OCI-LY3 (cell line): ENCODE measurements at regions not wholly inside any gene's neighbourhood (a gene's known extent, or its start where the extent isn't known, plus 50 kb on each side); places are given as distances from the start of the nearest gene placed in this dataset.

Experiments
- H2AFZ ChIP-seq: fragments of 200-600, 300-600 bp; shearing (Covaris generic); 2 replicates; pipeline ENCODE4 v1.6.0; 2014; ENCODE audit warnings: antibody characterized with exemption, low read depth, low read length
- H3K27ac ChIP-seq: fragments of 200-600, 300-600 bp; sonication (generic); 2 replicates; pipeline ENCODE4 v1.5.1; 2014; ENCODE audit warnings: mild to moderate bottlenecking, low read length, moderate library complexity, mixed read lengths
- H3K27me3 ChIP-seq: fragments of 200-600, 300-600 bp; sonication (generic); 2 replicates; pipeline ENCODE4 v1.6.1; 2014; ENCODE audit warnings: low read depth, low read length, mixed read lengths
- H3K36me3 ChIP-seq: fragments of 200-600, 300-600 bp; sonication (generic); replicated peaks from 2 replicates; pipeline ENCODE3; 2014; ENCODE audit warnings: low read depth, low read length, mixed read lengths
- H3K4me1 ChIP-seq: fragments of 300-600, 200-600 bp; sonication (generic); 2 replicates; pipeline ENCODE4 v1.6.1; 2014; ENCODE audit warnings: low read length, mixed read lengths
- H3K4me2 ChIP-seq: fragments of 200-600, 300-600 bp; sonication (generic); 2 replicates; pipeline ENCODE4 v1.6.1; 2014; ENCODE audit warnings: low read length, mixed read lengths
- H3K4me3 ChIP-seq: fragments of 300-600, 200-600 bp; sonication (generic); 2 replicates; pipeline ENCODE4 v1.5.1; 2014; ENCODE audit warnings: antibody characterized with exemption, mild to moderate bottlenecking, low read length, moderate library complexity
- H3K79me2 ChIP-seq: fragments of 300-600, 200-600 bp; shearing (Covaris generic); 2 replicates; pipeline ENCODE4 v1.6.1; 2014; ENCODE audit warnings: mild to moderate bottlenecking, low read length, mixed read lengths
- H3K9ac ChIP-seq: fragments of 300-600, 200-600 bp; shearing (Covaris generic); 2 replicates; pipeline ENCODE4 v1.6.0; 2014; ENCODE audit warnings: mild to moderate bottlenecking, low read length, moderate library complexity
- H3K9me3 ChIP-seq: fragments of 200-600, 300-600 bp; shearing (Covaris generic); 2 replicates; pipeline ENCODE4 v1.6.1; 2014; ENCODE audit warnings: low read length, mixed read lengths; ENCODE audit not compliant: insufficient read depth
- H4K20me1 ChIP-seq: fragments of 200-600, 300-600 bp; sonication (generic); 2 replicates; pipeline ENCODE4 v1.6.1; 2016; ENCODE audit warnings: low read length, mixed read lengths; ENCODE audit not compliant: insufficient read depth
- CTCF ChIP-seq: fragments of 200-600, 300-600 bp; sonication (generic); IDR thresholded peaks from 2 replicates; pipeline ENCODE4 v1.5.1; 2014; ENCODE audit warnings: antibody characterized with exemption, low read length, low read depth
- EZH2phosphoT487 ChIP-seq: fragments of 200-600 bp; shearing (Covaris generic); IDR thresholded peaks from 2 replicates; pipeline ENCODE4 v1.6.1; 2018; ENCODE audit warnings: antibody characterized with exemption, mixed run types, low read depth

- no peak overlapping the region for H3K27ac ChIP-seq
- no peak overlapping the region for H3K4me2 ChIP-seq
- no peaks in the 10 kb centered on the region for H3K36me3 ChIP-seq
- no peaks in the 10 kb centered on the region for H4K20me1 ChIP-seq
- H3K9me3 ChIP-seq, result no peaks in the 10 kb centered on the region
- no peak overlapping the region for H2AFZ ChIP-seq
- H3K4me1 ChIP-seq, result no peaks in the 10 kb centered on the region
- H3K4me3 ChIP-seq, result no peak overlapping the region
- no peak overlapping the region for H3K9ac ChIP-seq
- no peaks in the 10 kb centered on the region for H3K79me2 ChIP-seq
- peaks cover 16% of the 10 kb centered on the region for H3K27me3 ChIP-seq
- TF ChIP-seq CTCF, result no peak
- no peak for TF ChIP-seq EZH2phosphoT487
Measured at GRCh38 chr14:98858158-98858557, 413.8 kb downstream of the BCL11B start.

GRCh38 chr14:98858561-98858960, 413.4 kb downstream of the BCL11B start:
- no peak for TF ChIP-seq CTCF
- no peak for TF ChIP-seq EZH2phosphoT487
- H2AFZ ChIP-seq, result no peak overlapping the region
- no peaks in the 10 kb centered on the region for H4K20me1 ChIP-seq
- peaks cover 16% of the 10 kb centered on the region for H3K27me3 ChIP-seq
- no peaks in the 10 kb centered on the region for H3K4me1 ChIP-seq
- no peak overlapping the region for H3K9ac ChIP-seq
- H3K4me2 ChIP-seq, result no peak overlapping the region
- H3K79me2 ChIP-seq, result no peaks in the 10 kb centered on the region
- H3K27ac ChIP-seq, result no peak overlapping the region
- H3K9me3 ChIP-seq, result no peaks in the 10 kb centered on the region
- H3K4me3 ChIP-seq, result no peak overlapping the region
- no peaks in the 10 kb centered on the region for H3K36me3 ChIP-seq

- TF ChIP-seq CTCF, result no peak
- no peak for TF ChIP-seq EZH2phosphoT487
- Histone ChIP-seq H3K9me3 (no peaks in the 10 kb centered on the region), H3K4me2 (no peak overlapping the region), H3K79me2 (no peaks in the 10 kb centered on the region), H3K27ac (no peak overlapping the region), H3K4me3 (no peak overlapping the region), H2AFZ (no peak overlapping the region), H3K36me3 (no peaks in the 10 kb centered on the region), H4K20me1 (no peaks in the 10 kb centered on the region), H3K27me3 (peaks cover 16% of the 10 kb centered on the region), H3K4me1 (no peaks in the 10 kb centered on the region), H3K9ac (no peak overlapping the region)
Measured at GRCh38 chr14:98859301-98859700, 412.7 kb downstream of the BCL11B start.

GRCh38 chr14:98864211-98864610, 407.8 kb downstream of the BCL11B start:
- Histone ChIP-seq H2AFZ (no peak overlapping the region), H3K9ac (no peak overlapping the region), H3K4me2 (no peak overlapping the region), H3K27ac (no peak overlapping the region), H3K4me3 (no peak overlapping the region), H3K36me3 (no peaks in the 10 kb centered on the region), H3K27me3 (no peaks in the 10 kb centered on the region), H3K4me1 (no peaks in the 10 kb centered on the region), H3K9me3 (no peaks in the 10 kb centered on the region), H3K79me2 (no peaks in the 10 kb centered on the region), H4K20me1 (no peaks in the 10 kb centered on the region)
- TF ChIP-seq EZH2phosphoT487 (no peak), CTCF (no peak)
